ENCODE measurements at regions not wholly inside any gene's neighbourhood (a gene's known extent, or its start where the extent isn't known, plus 50 kb on each side); places are given as distances from the start of the nearest gene placed in this dataset.

DNA sequence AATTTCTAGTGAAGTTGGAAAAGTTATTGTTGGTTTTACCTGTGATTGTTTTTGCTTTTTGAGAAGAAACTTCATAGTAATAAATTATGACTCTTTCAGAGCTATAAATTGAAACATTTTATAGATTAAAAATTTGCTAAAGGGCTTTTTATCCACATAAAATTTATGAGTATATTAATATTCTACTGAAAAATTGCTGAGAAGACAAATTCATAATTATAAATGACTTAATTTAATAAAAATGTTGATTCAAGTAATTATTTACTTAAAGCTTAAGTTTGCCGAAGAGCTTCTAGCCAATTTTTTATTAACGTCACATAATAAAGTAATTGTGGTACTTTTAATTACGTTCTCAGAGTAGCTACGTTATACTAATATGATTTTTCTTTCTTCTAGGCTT is 761.7 kb downstream of the DNAJB9 start:
- H3K36me3 Mint-ChIP-seq (ENCODE audit: low read depth), result no peaks in the 10 kb centered on the region
- no peak overlapping the region for H3K27ac Mint-ChIP-seq
- no peak overlapping the region for H3K4me3 Mint-ChIP-seq
- POLR2A ChIA-PET, result no interaction called here
- intact Hi-C loops (cut with micrococcal nuclease), result no loop called here
- TF ChIP-seq, protein P1, sequence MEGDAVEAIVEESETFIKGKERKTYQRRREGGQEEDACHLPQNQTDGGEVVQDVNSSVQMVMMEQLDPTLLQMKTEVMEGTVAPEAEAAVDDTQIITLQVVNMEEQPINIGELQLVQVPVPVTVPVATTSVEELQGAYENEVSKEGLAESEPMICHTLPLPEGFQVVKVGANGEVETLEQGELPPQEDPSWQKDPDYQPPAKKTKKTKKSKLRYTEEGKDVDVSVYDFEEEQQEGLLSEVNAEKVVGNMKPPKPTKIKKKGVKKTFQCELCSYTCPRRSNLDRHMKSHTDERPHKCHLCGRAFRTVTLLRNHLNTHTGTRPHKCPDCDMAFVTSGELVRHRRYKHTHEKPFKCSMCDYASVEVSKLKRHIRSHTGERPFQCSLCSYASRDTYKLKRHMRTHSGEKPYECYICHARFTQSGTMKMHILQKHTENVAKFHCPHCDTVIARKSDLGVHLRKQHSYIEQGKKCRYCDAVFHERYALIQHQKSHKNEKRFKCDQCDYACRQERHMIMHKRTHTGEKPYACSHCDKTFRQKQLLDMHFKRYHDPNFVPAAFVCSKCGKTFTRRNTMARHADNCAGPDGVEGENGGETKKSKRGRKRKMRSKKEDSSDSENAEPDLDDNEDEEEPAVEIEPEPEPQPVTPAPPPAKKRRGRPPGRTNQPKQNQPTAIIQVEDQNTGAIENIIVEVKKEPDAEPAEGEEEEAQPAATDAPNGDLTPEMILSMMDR (IDR thresholded peaks at IDR 0.05), result no peak
- no peaks in the 10 kb centered on the region for H3K4me1 Mint-ChIP-seq
- ATAC-seq (ENCODE audit: low read depth) (no peak), DNase-seq (no peak)
- peaks cover 6% of the 10 kb centered on the region for H3K9me3 Mint-ChIP-seq
- CTCF ChIA-PET, result no interaction called here
- H3K27me3 Mint-ChIP-seq, result no peaks in the 10 kb centered on the region

DNA sequence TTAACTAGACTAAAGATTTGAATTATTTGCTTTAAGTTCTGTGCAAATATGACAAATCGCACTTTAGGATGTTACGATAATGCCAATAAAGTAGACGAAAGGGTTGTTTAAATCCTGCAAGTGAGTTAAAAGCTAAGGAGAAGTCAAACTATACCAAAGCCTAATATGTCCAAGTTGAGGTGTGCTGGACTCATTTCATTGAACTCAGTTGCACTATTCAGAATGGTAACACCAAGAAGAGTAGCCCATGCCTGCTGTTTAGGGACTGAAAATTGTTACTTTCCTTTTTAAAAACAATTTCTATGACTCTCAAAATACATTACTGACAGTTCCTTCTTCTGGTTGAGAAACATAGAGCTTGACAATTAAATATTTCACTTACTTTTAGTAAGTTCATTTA is 766.3 kb downstream of the DNAJB9 start:
- H3K27ac Mint-ChIP-seq, result no peak overlapping the region
- no peaks in the 10 kb centered on the region for H3K27me3 Mint-ChIP-seq
- POLR2A ChIA-PET, result no interaction called here
- H3K9me3 Mint-ChIP-seq, result no peaks in the 10 kb centered on the region
- no peak for ATAC-seq (ENCODE audit: low read depth)
- no peak overlapping the region for H3K4me3 Mint-ChIP-seq
- H3K4me1 Mint-ChIP-seq, result no peaks in the 10 kb centered on the region
- intact Hi-C loops (cut with micrococcal nuclease), result no loop called here
- CTCF ChIA-PET, result no interaction called here
- no peak for DNase-seq
- no peaks in the 10 kb centered on the region for H3K36me3 Mint-ChIP-seq (ENCODE audit: low read depth)
- TF ChIP-seq, protein P1 (IDR thresholded peaks at IDR 0.05), result no peak

DNA sequence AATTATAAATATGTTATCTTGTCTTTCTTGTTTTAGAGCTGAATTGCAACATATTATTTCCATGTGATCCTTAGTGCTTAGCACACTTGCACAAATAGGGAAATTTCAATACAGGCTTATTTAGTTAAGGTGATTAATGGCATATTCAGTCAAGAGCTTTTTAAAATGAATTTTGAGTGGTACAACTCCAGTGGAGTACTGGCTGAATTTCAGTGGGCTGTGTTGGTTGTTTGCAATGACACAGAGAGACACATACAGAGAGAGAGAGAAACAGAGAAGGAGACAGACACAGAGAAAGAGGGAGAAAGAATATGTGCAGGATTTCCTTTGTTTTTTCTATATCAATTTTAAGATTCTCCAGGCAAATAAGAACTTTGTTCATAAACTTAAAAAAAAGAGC is 766.9 kb downstream of the DNAJB9 start:
- ATAC-seq (ENCODE audit: low read depth) (no peak), DNase-seq (no peak)
- intact Hi-C loops (cut with micrococcal nuclease), result no loop called here
- H3K9me3 Mint-ChIP-seq, result no peaks in the 10 kb centered on the region
- CTCF ChIA-PET, result no interaction called here
- POLR2A ChIA-PET, result no interaction called here
- no peaks in the 10 kb centered on the region for H3K36me3 Mint-ChIP-seq (ENCODE audit: low read depth)
- no peaks in the 10 kb centered on the region for H3K27me3 Mint-ChIP-seq
- H3K27ac Mint-ChIP-seq, result no peak overlapping the region
- no peak overlapping the region for H3K4me3 Mint-ChIP-seq
- no peaks in the 10 kb centered on the region for H3K4me1 Mint-ChIP-seq
- TF ChIP-seq, protein P1 (IDR thresholded peaks at IDR 0.05), result no peak

- ATAC-seq (ENCODE audit: low read depth), result no peak
- Mint-ChIP-seq H3K27me3 (no peaks in the 10 kb centered on the region), H3K4me3 (no peak overlapping the region), H3K36me3 (ENCODE audit: low read depth) (no peaks in the 10 kb centered on the region), H3K4me1 (no peaks in the 10 kb centered on the region), H3K9me3 (no peaks in the 10 kb centered on the region), H3K27ac (no peak overlapping the region)
- intact Hi-C loops (cut with micrococcal nuclease), result no loop called here
- CTCF ChIA-PET, result no interaction called here
- POLR2A ChIA-PET, result no interaction called here
- TF ChIP-seq, protein P1 (IDR thresholded peaks at IDR 0.05), result no peak
- DNase-seq, result no peak
Observed at GRCh38 chr7:109343678-109344077, 774.0 kb downstream of the DNAJB9 start.

DNA sequence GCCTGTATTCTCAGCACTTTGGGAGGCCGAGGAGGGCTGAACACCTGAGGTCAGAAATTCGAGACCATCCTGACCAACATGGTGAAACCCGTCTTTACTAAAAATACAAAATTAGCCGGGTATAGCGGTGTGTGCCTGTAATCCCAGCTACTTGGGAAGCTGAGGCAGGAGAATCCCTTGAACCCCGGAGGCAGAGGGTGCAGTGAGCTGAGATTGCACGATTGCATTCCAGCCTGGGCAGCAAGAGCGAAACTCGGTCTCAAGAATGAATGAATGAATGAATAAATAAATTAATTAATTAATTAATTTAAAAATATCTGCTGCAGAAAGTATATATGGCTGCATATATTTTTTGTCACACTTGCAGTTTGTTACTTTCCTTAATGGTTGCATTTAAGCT is 781.8 kb downstream of the DNAJB9 start:
- Mint-ChIP-seq H3K27ac (no peak overlapping the region), H3K4me1 (no peaks in the 10 kb centered on the region), H3K36me3 (ENCODE audit: low read depth) (no peaks in the 10 kb centered on the region), H3K9me3 (no peaks in the 10 kb centered on the region), H3K4me3 (no peak overlapping the region), H3K27me3 (no peaks in the 10 kb centered on the region)
- DNase-seq (no peak), ATAC-seq (ENCODE audit: low read depth) (no peak)
- ChIA-PET CTCF (no interaction called here), POLR2A (no interaction called here)
- intact Hi-C loops (cut with micrococcal nuclease), result no loop called here
- TF ChIP-seq, protein P1 (IDR thresholded peaks at IDR 0.05), result no peak
